ENCODE measurements at regions not wholly inside any gene's neighbourhood (a gene's known extent, or its start where the extent isn't known, plus 50 kb on each side); places are given as distances from the start of the nearest gene placed in this dataset.

GRCh38 chr5:174402222-174402812 lies 322.1 kb upstream of the MSX2 start:
- H4K20me1 ChIP-seq (ENCODE audit: insufficient read depth, low read length, poor library complexity, severe bottlenecking): no peaks in the 10 kb centered on the region
- H3K9me2 ChIP-seq (replicated peaks; ENCODE audit: low read depth, low read length): no peaks in the 10 kb centered on the region
- H3K4me1 ChIP-seq (ENCODE audit: insufficient read depth, low read length, poor library complexity, severe bottlenecking): no peaks in the 10 kb centered on the region
- no peak overlapping the region for H2AFZ ChIP-seq (ENCODE audit: low read length)
- no peak overlapping the region for H3K4me2 ChIP-seq (ENCODE audit: low read depth, low read length, poor library complexity, severe bottlenecking)
- H3F3A ChIP-seq (ENCODE audit: low read depth): no peaks in the 10 kb centered on the region
- no peaks in the 10 kb centered on the region for H3K9me3 ChIP-seq (ENCODE audit: insufficient read depth, low read depth, low read length)
- no peaks in the 10 kb centered on the region for H3K36me3 ChIP-seq (ENCODE audit: insufficient read depth, low read length)
- no peaks in the 10 kb centered on the region for H3K27me3 ChIP-seq (ENCODE audit: insufficient read depth, low read length, poor library complexity, severe bottlenecking)
- no peak overlapping the region for H3K4me3 ChIP-seq (ENCODE audit: low read length, poor library complexity, severe bottlenecking)
- H3K79me2 ChIP-seq (ENCODE audit: insufficient read depth, low read length): no peaks in the 10 kb centered on the region
- no peak overlapping the region for H3K9ac ChIP-seq (ENCODE audit: low read depth, low read length, poor library complexity, severe bottlenecking)
- TF ChIP-seq CTCF (conservative IDR thresholded peaks at IDR 0.05; ENCODE audit: low read length) (no peak), EZH2phosphoT487 (IDR thresholded peaks at IDR 0.05; ENCODE audit: borderline replicate concordance) (no peak)

- no peak overlapping the region for H2AFZ ChIP-seq (ENCODE audit: low read length)
- no peaks in the 10 kb centered on the region for H3K36me3 ChIP-seq (ENCODE audit: insufficient read depth, low read length)
- no peak for TF ChIP-seq EZH2phosphoT487 (IDR thresholded peaks at IDR 0.05; ENCODE audit: borderline replicate concordance)
- no peak for TF ChIP-seq CTCF (conservative IDR thresholded peaks at IDR 0.05; ENCODE audit: low read length)
- no peak overlapping the region for H3K4me2 ChIP-seq (ENCODE audit: low read depth, low read length, poor library complexity, severe bottlenecking)
- no peaks in the 10 kb centered on the region for H3F3A ChIP-seq (ENCODE audit: low read depth)
- no peaks in the 10 kb centered on the region for H3K9me2 ChIP-seq (replicated peaks; ENCODE audit: low read depth, low read length)
- H3K9ac ChIP-seq (ENCODE audit: low read depth, low read length, poor library complexity, severe bottlenecking): no peak overlapping the region
- no peaks in the 10 kb centered on the region for H3K27me3 ChIP-seq (ENCODE audit: insufficient read depth, low read length, poor library complexity, severe bottlenecking)
- H4K20me1 ChIP-seq (ENCODE audit: insufficient read depth, low read length, poor library complexity, severe bottlenecking): no peaks in the 10 kb centered on the region
- H3K4me1 ChIP-seq (ENCODE audit: insufficient read depth, low read length, poor library complexity, severe bottlenecking): no peaks in the 10 kb centered on the region
- H3K79me2 ChIP-seq (ENCODE audit: insufficient read depth, low read length): no peaks in the 10 kb centered on the region
- no peak overlapping the region for H3K4me3 ChIP-seq (ENCODE audit: low read length, poor library complexity, severe bottlenecking)
- no peaks in the 10 kb centered on the region for H3K9me3 ChIP-seq (ENCODE audit: insufficient read depth, low read depth, low read length)
Measured at GRCh38 chr5:174404848-174405247, 319.5 kb upstream of the MSX2 start.

GRCh38 chr5:174409070-174409469 lies 315.3 kb upstream of the MSX2 start:
- TF ChIP-seq EZH2phosphoT487 (IDR thresholded peaks at IDR 0.05; ENCODE audit: borderline replicate concordance) (no peak), CTCF (conservative IDR thresholded peaks at IDR 0.05; ENCODE audit: low read length) (peak; percentile 18; the same call in 1 of the 2 replicates)
- Histone ChIP-seq H3K4me2 (ENCODE audit: low read depth, low read length, poor library complexity, severe bottlenecking) (no peak overlapping the region), H3K27me3 (ENCODE audit: insufficient read depth, low read length, poor library complexity, severe bottlenecking) (no peaks in the 10 kb centered on the region)

More at GRCh38 chr5:174409070-174409469, 315.3 kb upstream of the MSX2 start:
- Histone ChIP-seq H3K9me3 (ENCODE audit: insufficient read depth, low read depth, low read length) (no peaks in the 10 kb centered on the region), H3K9ac (ENCODE audit: low read depth, low read length, poor library complexity, severe bottlenecking) (no peak overlapping the region), H3K9me2 (replicated peaks; ENCODE audit: low read depth, low read length) (no peaks in the 10 kb centered on the region), H3K79me2 (ENCODE audit: insufficient read depth, low read length) (no peaks in the 10 kb centered on the region), H2AFZ (ENCODE audit: low read length) (no peak overlapping the region), H3K4me1 (ENCODE audit: insufficient read depth, low read length, poor library complexity, severe bottlenecking) (no peaks in the 10 kb centered on the region), H4K20me1 (ENCODE audit: insufficient read depth, low read length, poor library complexity, severe bottlenecking) (no peaks in the 10 kb centered on the region), H3K4me3 (ENCODE audit: low read length, poor library complexity, severe bottlenecking) (no peak overlapping the region), H3F3A (ENCODE audit: low read depth) (no peaks in the 10 kb centered on the region), H3K36me3 (ENCODE audit: insufficient read depth, low read length) (no peaks in the 10 kb centered on the region)

Measured in Loucy (cell line).